Brain microvascular endothelial cell (primary cell): ENCODE measurements at regions not wholly inside any gene's neighbourhood (a gene's known extent, or its start where the extent isn't known, plus 50 kb on each side); places are given as distances from the start of the nearest gene placed in this dataset.

Experiments used
- DNase-seq: peaks from one replicate; pipeline ENCODE4 v3.0.0-alpha.2; 2020
- H3K27ac ChIP-seq: fragments of 250-450 bp; sonication (Bioruptor Pico); 2 replicates; pipeline ENCODE4 v1.5.1; 2020; ENCODE audit warnings: mild to moderate bottlenecking, moderate library complexity
- H3K27me3 ChIP-seq: fragments of 250-450 bp; sonication (Bioruptor Pico); replicated peaks from 2 replicates; pipeline ENCODE4 v1.5.1; 2020; ENCODE audit warnings: mild to moderate bottlenecking
- H3K36me3 ChIP-seq: fragments of 250-450 bp; sonication (Bioruptor Pico); replicated peaks from 2 replicates; pipeline ENCODE4 v1.5.1; 2020; ENCODE audit warnings: mild to moderate bottlenecking
- H3K4me3 ChIP-seq: 2 replicates; pipeline ENCODE4 v1.5.1; 2011; ENCODE audit warnings: low read depth, mild to moderate bottlenecking, control low read depth, low read length, moderate library complexity
- in situ Hi-C: cut with HindIII; loops from 2 replicates; pipeline ENCODE4 v1.10.0; 2017; ENCODE audit warnings: low sequenced_read_pairs, low pct_ligation_motif_present
- TF ChIP-seq, protein P1 (sequence below): IDR thresholded peaks from 2 replicates; pipeline ENCODE4 v1.5.1; 2011; ENCODE audit warnings: low read depth, mild to moderate bottlenecking, moderate library complexity, low read length, control low read depth, inconsistent platforms; ENCODE audit errors: missing control alignments

DNA sequence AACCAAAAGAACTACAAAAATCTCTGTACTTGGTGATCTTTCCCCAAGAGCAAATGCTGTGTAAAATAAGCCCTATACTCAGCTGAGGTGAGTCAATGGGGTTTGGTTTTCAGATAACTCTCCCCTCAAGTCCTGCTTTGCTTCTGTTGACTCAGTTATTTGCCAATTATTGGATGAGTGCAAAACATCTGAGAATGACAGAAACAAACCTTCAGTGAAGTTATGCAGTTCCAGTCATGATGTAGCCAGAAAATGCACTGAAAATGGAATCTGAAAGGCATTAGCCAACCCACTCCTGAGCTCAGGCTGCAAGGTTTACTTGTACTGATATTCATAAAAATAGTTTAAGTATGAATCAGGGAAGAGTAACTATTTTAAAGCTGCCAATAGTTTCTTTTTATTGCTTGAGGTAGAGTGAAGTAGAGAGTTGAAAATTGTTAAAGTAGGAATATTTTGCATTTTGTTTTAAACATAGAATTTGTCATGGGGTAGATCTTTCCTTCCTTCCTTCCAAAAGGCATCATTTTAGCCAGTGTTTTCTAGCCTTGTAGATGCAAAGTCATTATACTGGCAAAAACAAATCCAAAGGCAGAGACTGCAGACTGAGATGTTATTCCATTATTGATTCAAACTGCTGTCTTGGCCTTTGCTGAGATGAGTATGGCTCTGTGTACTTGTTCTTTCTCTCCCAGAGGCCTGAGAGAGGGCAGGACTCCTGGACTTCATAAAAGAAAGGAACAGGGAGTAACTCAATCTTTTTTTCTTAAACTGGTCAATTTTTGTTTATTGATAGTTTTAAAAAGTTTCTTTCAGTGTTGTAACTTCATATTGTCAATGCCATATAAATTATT lies 215.3 kb downstream of the RND3 start:
- H3K4me3 ChIP-seq: no peak overlapping the region
- peak overlapping the region; percentile 3 for H3K27ac ChIP-seq
- peak; percentile 57 for DNase-seq
- in situ Hi-C loops: no loop called here
- no peaks in the 10 kb centered on the region for H3K36me3 ChIP-seq
- no peaks in the 10 kb centered on the region for H3K27me3 ChIP-seq
- TF ChIP-seq, protein P1, sequence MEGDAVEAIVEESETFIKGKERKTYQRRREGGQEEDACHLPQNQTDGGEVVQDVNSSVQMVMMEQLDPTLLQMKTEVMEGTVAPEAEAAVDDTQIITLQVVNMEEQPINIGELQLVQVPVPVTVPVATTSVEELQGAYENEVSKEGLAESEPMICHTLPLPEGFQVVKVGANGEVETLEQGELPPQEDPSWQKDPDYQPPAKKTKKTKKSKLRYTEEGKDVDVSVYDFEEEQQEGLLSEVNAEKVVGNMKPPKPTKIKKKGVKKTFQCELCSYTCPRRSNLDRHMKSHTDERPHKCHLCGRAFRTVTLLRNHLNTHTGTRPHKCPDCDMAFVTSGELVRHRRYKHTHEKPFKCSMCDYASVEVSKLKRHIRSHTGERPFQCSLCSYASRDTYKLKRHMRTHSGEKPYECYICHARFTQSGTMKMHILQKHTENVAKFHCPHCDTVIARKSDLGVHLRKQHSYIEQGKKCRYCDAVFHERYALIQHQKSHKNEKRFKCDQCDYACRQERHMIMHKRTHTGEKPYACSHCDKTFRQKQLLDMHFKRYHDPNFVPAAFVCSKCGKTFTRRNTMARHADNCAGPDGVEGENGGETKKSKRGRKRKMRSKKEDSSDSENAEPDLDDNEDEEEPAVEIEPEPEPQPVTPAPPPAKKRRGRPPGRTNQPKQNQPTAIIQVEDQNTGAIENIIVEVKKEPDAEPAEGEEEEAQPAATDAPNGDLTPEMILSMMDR: no peak

GRCh38 chr2:150267651-150268415 lies 219.6 kb downstream of the RND3 start:
- in situ Hi-C loops: no loop called here
- no peak overlapping the region for H3K4me3 ChIP-seq
- no peak overlapping the region for H3K27ac ChIP-seq
- TF ChIP-seq, protein P1: no peak
- no peaks in the 10 kb centered on the region for H3K36me3 ChIP-seq
- no peak for DNase-seq
- no peaks in the 10 kb centered on the region for H3K27me3 ChIP-seq

GRCh38 chr2:150266931-150267330 lies 220.5 kb downstream of the RND3 start:
- Histone ChIP-seq H3K36me3 (no peaks in the 10 kb centered on the region), H3K27ac (no peak overlapping the region), H3K4me3 (no peak overlapping the region), H3K27me3 (no peaks in the 10 kb centered on the region)
- DNase-seq: no peak
- in situ Hi-C loops: no loop called here
- TF ChIP-seq, protein P1: no peak

- no peak for DNase-seq
- Histone ChIP-seq H3K27ac (no peak overlapping the region), H3K4me3 (no peak overlapping the region), H3K36me3 (no peaks in the 10 kb centered on the region), H3K27me3 (no peaks in the 10 kb centered on the region)
- in situ Hi-C loops: no loop called here
- TF ChIP-seq, protein P1: no peak
Measured at GRCh38 chr2:150264442-150264841, 223.0 kb downstream of the RND3 start.

DNA sequence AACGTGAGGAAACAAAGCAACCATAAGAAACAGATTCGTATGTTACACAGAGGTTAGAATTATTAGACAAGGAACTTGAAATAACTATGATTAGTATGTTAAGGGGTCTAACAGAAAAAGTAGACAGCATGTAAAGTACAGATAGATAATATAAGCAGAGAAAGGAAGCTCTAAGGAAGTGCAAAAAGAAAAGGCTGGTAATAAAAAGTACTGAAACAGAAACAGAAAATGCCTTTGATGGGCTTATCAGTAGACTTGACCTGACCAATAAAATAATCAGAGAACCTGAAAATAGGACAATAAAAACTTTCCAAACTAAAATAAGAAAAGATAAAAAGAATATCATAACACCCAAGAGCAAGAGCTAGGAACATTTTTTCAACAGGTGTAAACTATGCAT lies 225.8 kb downstream of the RND3 start:
- in situ Hi-C loops: no loop called here
- no peak overlapping the region for H3K27ac ChIP-seq
- no peaks in the 10 kb centered on the region for H3K36me3 ChIP-seq
- no peak overlapping the region for H3K4me3 ChIP-seq
- TF ChIP-seq, protein P1: no peak
- DNase-seq: no peak
- H3K27me3 ChIP-seq: no peaks in the 10 kb centered on the region
